HG03432 (cell line): ENCODE measurements at regions not wholly inside any gene's neighbourhood (a gene's known extent, or its start where the extent isn't known, plus 50 kb on each side); places are given as distances from the start of the nearest gene placed in this dataset.

ENCODE experiments used
- ATAC-seq: cut with Tn5 transposase; IDR thresholded peaks from one replicate; pipeline ENCODE4 v1.9.1; 2021; ENCODE audit warnings: mild to moderate bottlenecking, moderate library complexity; ENCODE audit not compliant: unreplicated experiment

- ATAC-seq = no peak
Measured at GRCh38 chr6:147067184-147067583, 137.0 kb upstream of the STXBP5 start.

DNA sequence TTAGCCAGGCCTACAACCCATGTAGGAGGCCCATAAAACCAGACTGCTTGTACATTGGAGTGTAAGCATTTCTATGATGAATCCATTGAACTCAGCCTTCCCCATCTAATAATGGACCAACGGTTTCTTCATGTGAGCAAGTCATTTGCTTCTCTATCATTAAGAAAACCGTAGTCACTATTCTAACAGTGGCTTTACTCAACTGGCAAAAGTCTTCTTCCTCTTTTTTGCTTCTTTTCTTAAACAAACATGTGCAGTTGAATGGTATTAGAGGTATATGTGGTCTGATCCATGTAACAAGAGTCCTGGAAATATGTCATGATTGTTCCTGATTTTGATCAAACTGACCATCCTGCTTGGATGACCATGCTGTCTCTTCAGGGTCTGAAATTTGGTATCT is 132.4 kb upstream of the STXBP5 start:
- ATAC-seq = no peak

- no peak for ATAC-seq
Measured at GRCh38 chr6:147075381-147075780, 128.8 kb upstream of the STXBP5 start.

- ATAC-seq = no peak
Measured at GRCh38 chr6:147077251-147077650, 127.0 kb upstream of the STXBP5 start.

- no peak for ATAC-seq
Measured at GRCh38 chr6:147078106-147078505, 126.1 kb upstream of the STXBP5 start.

DNA sequence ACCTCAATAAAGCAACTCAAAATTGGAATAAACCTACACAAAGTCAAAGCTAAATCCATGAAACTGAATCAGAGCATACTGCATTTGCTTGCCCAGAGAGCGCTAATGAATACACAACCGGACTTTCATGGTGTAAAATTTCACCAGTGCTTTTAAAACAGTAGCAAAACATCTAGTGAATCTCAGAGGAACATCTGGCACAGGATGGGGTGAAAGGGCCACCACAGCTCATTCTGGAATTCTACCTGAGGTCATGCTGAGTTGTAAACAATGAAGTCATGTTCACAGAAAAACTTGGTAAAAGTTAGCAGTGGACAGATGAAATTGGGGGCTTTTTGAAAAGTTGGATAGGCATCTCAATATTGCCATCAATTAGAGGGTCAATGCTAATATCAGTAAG is 125.6 kb upstream of the STXBP5 start:
- ATAC-seq = no peak

DNA sequence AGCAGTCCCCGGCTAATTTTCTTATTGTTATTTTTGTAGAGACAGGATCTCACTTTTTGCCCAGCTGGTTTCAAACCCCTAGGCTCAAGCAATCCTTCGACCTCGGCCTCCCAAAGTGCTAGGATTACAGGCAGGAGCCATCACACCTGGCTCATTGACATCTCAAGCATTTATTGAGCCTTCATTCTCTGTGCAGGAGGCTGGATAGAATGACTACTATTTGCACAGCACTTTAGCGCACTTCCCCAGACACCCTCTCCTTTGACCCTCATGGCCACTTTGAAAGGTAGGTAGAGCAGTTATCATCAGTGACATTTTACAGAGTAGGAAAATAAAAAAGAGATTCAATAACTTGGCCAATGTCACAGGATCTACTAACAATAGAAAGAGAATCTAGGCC is 124.0 kb upstream of the STXBP5 start:
- ATAC-seq = no peak

DNA sequence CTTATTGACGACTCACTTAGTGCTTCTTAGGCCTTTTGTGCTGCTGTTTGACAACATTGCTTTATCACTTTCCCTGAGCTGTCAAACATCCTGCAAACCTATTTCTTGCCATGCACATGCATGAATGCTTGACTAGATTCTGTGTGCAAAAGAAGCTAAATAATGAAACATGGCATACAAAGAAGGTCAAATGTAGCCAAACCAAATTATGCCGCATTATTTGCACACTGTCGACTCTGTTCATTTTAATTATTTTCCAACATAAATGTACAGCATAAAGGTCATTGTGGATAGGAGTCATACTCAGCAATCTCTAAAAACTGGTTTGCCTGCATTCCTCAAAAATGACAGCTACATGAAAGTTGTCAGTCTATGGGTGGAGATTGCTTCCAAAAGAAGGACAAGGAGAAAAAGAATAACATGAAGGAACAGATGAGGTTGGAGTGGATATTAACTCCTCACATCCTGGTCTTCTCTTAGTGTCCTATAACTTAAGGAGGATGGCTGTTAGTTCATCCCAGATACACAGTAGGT is 123.1 kb upstream of the STXBP5 start:
- no peak for ATAC-seq

DNA sequence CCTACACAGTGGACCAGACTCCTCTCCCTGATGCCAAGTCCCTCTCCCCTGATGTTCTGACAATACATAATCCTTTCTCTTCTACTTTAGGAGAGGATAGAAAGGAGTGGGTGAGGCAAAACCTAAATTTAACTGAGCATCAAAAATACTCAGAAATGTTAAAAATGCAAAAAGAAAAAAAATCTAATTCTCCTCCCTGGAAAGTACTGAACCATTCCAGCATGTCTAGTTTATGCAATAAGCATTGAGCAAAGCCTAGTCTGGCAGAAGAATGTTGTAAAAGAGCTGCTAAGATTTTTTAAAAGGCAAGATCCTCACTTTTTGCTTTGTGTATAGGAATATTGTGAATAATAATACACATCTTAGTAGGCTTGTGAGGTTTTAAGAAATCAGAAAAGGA is 116.6 kb upstream of the STXBP5 start:
- no peak for ATAC-seq

DNA sequence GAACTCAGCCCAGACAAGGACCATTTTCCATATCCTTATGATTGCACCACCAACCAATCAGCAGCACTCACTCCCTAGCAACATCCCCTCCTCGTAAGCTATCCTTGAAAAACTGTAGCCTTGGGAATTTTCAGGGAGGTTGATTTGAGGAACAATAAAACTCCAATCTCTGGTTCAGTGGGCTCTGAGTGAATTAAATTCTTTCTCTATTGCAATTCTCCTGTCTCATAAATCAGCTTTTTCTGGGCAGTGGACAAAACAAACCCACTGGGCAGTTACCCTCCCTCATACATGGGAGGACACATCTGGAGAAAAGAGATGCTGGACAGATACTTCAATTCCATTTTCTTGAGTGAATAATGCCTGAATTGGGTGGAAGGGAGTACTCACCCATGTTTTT is 115.4 kb upstream of the STXBP5 start:
- ATAC-seq = no peak

- ATAC-seq = no peak
Measured at GRCh38 chr6:147095316-147095715, 108.9 kb upstream of the STXBP5 start.

GRCh38 chr6:147099974-147100373 is 104.2 kb upstream of the STXBP5 start:
- ATAC-seq = no peak

DNA sequence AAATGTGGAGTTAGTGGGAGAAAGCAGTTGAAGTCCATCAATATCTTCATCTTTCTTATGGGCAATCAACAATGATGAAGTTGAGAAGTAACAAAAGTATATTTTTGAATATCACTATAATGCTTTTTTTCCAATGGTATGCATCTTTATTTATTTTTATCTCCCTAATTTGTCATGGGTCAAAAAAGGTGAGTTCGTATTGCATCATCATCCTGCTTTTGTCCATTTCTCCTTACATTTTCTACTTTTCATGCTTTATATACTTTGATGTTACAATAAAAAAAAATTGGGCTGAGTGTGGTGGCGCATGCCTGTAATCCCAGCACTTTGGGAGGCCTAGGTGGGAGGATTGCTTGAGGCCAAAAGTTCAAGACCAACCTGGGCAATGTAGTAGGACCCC is 101.2 kb upstream of the STXBP5 start:
- no peak for ATAC-seq

DNA sequence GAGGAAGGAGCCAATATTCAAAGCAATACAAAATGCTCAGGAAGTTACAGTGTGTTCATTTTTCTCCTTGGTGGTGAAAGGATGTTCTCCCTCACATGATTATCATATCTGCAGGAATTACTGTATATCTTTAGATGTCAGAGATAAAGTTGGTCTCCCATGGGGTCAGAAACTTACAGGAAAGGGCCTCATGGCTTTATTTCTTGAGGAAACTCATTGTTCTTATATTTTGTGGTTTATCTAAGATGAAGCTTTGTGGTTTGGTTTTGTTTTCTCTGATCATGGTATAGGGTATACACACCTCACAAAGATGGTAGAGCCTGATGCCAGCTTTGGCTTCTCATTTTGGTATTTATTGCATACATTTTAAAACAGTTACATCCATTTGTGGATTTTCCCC is 100.5 kb upstream of the STXBP5 start:
- ATAC-seq = no peak

- no peak for ATAC-seq
Measured at GRCh38 chr6:147105786-147106185, 98.4 kb upstream of the STXBP5 start.

GRCh38 chr6:147106759-147107401 is 97.3 kb upstream of the STXBP5 start:
- no peak for ATAC-seq

DNA sequence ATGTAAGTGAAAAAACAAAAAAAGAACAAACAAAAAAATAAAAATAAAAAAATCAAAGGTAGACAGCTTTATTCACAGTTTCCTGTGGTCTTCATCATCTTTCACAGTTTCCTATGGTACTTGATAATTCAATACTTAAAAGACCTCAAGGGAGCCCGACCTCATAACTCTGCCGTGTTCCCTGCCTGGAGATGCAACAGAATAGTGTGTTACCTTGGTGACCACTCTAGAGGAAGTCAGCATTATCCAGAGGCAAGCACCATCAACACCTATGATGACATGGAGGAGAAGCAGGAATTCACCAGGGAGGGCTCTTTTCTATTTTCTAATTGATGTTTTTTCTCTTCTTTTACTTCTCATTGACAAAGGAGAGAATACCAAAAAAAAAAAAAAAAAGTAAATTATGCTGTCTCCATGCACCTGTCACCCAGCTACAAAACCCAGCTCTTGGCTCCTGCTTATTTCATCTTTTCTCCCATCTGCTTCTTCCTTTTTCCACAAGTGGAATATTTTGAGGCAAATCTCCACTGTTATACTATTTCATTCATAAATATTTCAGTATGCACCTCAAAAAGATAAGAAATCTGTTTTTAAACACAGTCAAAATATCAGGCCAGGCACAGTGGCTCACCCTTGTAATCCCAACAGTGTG is 95.8 kb upstream of the STXBP5 start:
- ATAC-seq = no peak

- no peak for ATAC-seq
Measured at GRCh38 chr6:147109707-147110106, 94.5 kb upstream of the STXBP5 start.

- no peak for ATAC-seq
Measured at GRCh38 chr6:147116056-147116455, 88.2 kb upstream of the STXBP5 start.

GRCh38 chr6:147117011-147117410 is 87.2 kb upstream of the STXBP5 start:
- ATAC-seq = no peak

DNA sequence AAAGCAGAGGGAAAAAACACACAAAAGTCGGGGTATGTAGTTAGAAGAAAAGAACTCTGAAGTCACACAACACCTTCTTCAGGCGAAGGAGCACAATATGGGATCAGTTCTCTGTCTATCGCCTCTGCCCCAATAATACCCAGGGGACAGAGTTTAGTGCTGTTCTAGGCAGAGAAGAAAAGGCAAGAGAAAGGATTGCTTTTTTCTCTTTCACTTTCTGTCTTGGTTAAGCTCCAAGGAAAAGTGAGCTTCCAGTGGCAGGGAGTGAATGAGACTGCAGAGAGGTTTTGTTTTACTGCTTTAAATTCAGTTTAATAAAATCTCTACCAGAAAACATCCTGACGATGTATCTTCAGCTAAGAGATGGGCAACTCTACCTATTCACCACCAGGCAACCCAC is 86.6 kb upstream of the STXBP5 start:
- ATAC-seq = no peak

DNA sequence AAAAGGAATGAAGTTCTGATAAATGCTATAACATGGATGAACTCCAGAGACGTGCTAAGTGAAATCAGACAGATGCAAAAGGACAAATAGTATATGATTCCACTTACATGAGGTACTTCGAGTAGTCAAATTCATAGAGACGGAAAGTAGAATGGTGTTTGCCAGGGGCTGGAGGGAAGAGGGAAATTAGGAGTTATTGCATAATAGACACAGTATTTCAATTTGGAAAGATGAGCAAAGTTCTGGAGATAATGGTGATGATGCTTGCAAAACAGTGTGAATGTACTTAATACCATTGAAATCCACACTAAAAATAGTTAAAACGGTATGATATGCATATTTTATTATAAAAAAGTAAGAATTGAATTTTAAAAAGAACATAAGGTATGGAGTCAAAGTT is 84.9 kb upstream of the STXBP5 start:
- no peak for ATAC-seq

- no peak for ATAC-seq
Measured at GRCh38 chr6:147122823-147123222, 81.4 kb upstream of the STXBP5 start.
